Skeletal muscle cell (primary cell): ENCODE measurements at regions not wholly inside any gene's neighbourhood (a gene's known extent, or its start where the extent isn't known, plus 50 kb on each side); places are given as distances from the start of the nearest gene placed in this dataset.
A peak's percentile ranks its signal among the peaks of the same experiment; 100 is the strongest.

Experiments
- DNase-seq: peaks from one replicate; pipeline ENCODE4 v3.0.0-alpha.2; 2010; ENCODE audit warnings: low read depth
- H3K4me3 ChIP-seq: 2 replicates; pipeline ENCODE4 v1.5.1; 2011; ENCODE audit warnings: low read depth, mild to moderate bottlenecking, control low read depth, low read length, moderate library complexity

DNA sequence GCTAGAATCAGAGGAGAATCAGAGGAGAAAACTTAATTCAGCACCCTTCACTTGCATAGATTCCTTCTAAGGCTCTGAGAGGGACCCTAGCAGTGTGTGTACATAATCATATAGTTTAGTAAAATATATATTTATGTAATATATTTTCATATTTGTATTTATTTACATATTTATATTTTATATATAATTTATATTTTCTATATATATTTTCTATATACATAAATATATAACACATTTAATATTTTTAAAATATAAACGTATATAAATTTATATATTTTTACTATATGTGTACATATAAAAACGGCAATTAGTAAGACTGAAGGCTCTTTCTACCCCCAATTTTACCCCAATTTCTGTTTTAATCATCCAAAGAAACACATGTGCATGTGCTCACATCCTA is 80.3 kb downstream of the NXPE2 start:
- DNase-seq: no peak
- H3K4me3 ChIP-seq: no peak overlapping the region

DNA sequence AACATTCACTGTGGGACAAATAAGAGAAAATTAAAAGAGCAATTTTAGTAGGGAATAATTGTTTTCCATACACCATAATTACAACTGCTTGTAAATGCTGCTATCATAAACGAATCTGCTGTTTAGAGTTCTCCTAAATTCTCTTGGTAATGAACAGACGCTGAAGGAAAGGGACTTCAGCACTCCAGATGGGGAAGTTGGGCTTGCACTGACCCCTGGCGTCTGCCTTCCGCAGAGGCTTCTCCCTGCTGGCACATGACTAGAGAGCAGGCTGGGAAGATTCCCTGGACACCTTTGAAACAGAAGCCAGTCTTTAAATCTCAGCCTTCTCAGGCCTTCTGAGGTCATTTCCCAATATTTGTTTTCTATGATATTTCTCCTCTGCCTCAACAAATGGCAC is 84.1 kb downstream of the NXPE2 start:
- peak; percentile 11 for DNase-seq
- H3K4me3 ChIP-seq: no peak overlapping the region

DNA sequence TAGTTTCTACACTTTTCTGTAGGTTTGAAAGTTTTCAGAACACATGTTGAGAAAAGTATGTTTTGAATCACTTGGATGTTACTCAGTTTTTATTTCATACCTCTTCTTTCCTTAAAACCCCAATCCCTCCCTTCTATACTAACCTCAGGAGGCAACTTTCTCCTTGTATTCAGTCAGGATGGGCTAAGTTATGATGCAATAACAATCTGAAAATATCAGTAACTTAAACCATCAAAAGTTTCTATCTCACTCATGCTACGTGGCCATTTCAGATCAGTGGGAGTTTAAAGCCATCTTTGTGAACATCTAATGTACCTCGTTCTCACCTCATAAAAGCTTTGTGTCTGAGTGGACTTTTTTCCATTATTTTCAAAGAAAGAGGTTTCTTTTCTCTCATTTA is 86.2 kb downstream of the NXPE2 start:
- no peak overlapping the region for H3K4me3 ChIP-seq
- DNase-seq: no peak

- DNase-seq: no peak
- no peak overlapping the region for H3K4me3 ChIP-seq
Observed at GRCh38 chr11:114771172-114771571, 92.8 kb downstream of the NXPE2 start.

DNA sequence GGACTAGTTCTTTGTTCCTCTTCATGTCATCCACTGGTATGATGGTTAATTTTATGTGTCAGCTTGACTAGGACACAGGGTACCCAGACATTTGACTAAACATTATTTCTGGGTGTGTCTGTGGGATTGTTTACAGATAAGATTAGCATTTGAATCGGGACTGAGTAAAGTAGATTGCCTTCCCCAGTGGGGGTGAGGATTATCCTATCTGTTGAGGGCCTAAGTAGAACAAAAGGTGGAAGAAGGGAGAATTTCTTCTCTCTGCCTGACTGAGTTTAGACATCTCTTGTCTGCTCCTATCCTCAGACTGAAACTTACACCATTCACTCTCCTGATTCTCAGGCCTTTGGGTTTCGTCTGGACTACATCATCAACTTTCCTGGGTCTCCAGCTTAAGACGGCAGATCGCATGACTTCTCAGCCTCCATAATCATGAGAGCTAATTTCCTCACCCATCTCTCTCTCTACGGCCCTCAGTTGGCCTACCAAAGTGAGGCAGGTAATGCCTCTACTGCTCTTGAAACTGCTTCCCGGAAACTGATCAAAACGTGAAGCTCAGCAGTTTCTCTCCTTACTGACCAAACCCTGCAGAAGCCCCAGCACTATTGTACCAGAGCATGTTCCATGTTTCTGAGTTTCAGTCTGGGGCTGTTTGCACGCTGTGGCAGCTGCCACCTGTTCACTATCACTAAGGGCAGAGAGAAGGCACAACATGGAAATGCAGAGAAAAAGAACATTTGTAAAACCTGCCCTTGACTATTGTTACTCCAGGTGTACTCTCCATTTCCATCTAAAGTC is 95.4 kb downstream of the NXPE2 start:
- DNase-seq: no peak
- no peak overlapping the region for H3K4me3 ChIP-seq

- no peak overlapping the region for H3K4me3 ChIP-seq
- DNase-seq: no peak
Observed at GRCh38 chr11:114774599-114775361, 96.5 kb downstream of the NXPE2 start.

GRCh38 chr11:114775875-114776621 is 97.7 kb downstream of the NXPE2 start:
- DNase-seq: no peak
- no peak overlapping the region for H3K4me3 ChIP-seq

DNA sequence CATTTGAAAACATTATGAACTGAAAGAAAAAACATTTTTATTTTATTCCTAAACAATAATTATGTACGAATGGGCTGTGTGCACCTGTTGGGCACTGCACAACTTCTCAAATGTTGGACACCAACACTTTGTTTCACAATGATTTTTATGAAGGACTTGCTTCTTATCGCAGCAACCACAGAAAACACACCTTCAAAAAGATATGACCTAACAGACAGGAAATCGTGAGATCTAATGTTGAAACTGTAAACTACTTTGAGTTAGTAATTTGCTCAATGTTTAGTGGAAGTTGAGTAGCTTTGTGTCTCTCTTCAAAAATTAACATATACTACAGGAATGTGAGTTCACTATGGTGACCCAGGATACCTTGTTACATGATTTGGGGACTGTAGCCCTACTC is 98.6 kb downstream of the NXPE2 start:
- DNase-seq: no peak
- no peak overlapping the region for H3K4me3 ChIP-seq

DNA sequence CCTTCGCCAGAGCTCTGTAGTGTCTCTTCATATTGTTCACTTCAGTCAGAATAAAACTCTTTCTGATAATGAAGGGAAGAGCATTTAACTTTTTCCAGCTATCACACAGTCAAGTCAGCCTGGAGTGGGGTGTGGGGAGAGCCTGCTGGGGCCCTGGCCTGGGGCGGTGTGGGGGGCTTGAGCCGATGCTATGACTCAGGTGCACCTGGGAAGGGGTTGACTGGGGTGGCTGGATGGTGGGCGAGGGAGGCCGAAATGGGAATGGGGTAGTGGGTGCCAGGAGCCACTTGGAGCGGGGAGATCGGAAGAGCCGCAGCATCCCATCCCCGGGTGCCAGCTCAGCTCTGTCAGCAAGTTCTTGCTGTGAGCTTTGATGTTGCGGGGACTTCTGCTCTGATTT is 100.9 kb downstream of the NXPE2 start:
- H3K4me3 ChIP-seq: no peak overlapping the region
- DNase-seq: no peak

- no peak overlapping the region for H3K4me3 ChIP-seq
- no peak for DNase-seq
Observed at GRCh38 chr11:114782650-114783310, 104.5 kb downstream of the NXPE2 start.

DNA sequence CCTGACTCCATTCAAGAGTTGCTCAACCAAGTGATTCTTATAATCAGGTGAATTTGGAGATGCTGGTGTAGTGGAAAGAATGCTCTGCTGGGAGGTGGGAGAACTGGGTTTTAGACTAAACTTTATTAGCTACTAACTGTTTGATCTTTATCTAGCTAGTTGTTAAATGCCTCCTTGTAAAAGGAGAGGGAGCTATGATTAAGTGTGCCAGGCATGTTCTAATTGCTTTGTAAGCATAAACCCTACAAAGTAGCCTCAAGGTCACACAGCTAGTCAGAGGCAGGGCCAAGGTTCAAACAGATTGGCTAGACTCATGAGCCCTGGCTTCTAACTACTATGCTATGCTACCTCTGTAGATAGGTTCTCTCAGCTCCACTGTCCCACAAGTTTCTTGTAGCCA is 105.5 kb downstream of the NXPE2 start:
- no peak for DNase-seq
- H3K4me3 ChIP-seq: no peak overlapping the region

- H3K4me3 ChIP-seq: no peak overlapping the region
- no peak for DNase-seq
Observed at GRCh38 chr11:114784216-114784615, 105.9 kb downstream of the NXPE2 start.

- H3K4me3 ChIP-seq: no peak overlapping the region
- no peak for DNase-seq
Observed at GRCh38 chr11:114784891-114785290, 106.6 kb downstream of the NXPE2 start.

GRCh38 chr11:114785820-114786219 is 107.5 kb downstream of the NXPE2 start:
- no peak overlapping the region for H3K4me3 ChIP-seq
- no peak for DNase-seq

DNA sequence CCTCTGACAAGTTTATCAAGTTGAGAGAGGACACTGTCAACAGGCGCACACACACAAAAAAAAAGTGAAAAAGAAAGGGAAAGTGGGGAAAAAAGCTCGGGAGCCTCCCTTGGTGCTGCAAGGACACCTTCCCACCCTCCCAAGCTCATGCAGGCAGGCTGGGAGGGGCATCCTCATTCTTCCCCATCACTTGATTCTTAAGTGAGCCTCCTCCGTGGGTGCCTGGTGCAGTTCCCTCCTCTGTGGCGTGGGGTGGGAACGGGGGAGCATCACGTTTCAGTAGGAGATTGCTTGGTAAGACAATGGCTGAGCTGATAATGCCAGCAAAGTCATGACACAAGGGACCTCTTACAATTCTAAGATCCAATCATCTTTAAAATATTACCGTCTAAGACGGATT is 108.8 kb downstream of the NXPE2 start:
- DNase-seq: no peak
- H3K4me3 ChIP-seq: no peak overlapping the region

GRCh38 chr11:114790910-114791309 is 112.6 kb downstream of the NXPE2 start:
- no peak for DNase-seq

DNA sequence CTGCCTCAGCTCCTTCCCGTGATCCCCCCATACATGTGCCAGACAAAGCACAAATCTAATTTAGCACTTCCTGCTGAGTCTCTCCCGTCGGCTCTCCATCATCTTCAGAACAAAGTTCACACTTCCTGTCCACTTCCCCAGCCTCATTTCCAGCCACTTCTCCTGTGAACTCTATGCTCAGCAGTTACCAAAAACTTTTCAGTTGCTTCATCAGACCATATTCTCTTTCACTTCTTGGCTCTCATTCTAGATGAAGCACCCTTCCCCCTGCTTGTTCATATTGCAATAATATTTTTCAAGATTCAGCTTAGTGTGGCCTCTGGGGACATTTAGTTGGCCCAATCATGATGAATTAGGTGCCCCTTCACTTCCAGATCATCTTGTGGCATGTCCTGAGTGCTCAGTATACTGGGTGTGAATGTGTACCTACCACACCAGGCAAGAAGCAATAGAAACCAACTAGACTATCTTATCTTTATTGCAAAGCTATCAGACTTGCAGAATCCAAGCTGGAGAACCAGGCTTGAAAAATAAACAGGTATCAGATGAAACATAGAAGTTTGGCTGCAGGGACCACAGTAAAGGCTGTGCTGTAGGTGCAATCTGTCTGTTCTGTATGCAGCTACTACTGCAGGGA is 115.8 kb downstream of the NXPE2 start:
- no peak for DNase-seq
- H3K4me3 ChIP-seq: no peak overlapping the region

More at GRCh38 chr11:114790910-114791309, 112.6 kb downstream of the NXPE2 start:
- H3K4me3 ChIP-seq: no peak overlapping the region

- no peak overlapping the region for H3K4me3 ChIP-seq
- DNase-seq: no peak
Observed at GRCh38 chr11:114796954-114797721, 118.8 kb downstream of the NXPE2 start.

- no peak overlapping the region for H3K4me3 ChIP-seq
- DNase-seq: no peak
Observed at GRCh38 chr11:114799476-114799875, 121.1 kb downstream of the NXPE2 start.
